Superior temporal gyrus (tissue), 1 donor: ENCODE measurements at regions not wholly inside any gene's neighbourhood (a gene's known extent, or its start where the extent isn't known, plus 50 kb on each side); places are given as distances from the start of the nearest gene placed in this dataset.
"Not testable (repeated sequence)": the region's sequence is repeated elsewhere in the genome, so short reads cannot be mapped to it uniquely, and the experiment has no call there.

Experiments used
- DNase-seq: peaks from one replicate; pipeline ENCODE4 v3.0.0-alpha.2; 2016; ENCODE audit errors: extremely low spot score

DNA sequence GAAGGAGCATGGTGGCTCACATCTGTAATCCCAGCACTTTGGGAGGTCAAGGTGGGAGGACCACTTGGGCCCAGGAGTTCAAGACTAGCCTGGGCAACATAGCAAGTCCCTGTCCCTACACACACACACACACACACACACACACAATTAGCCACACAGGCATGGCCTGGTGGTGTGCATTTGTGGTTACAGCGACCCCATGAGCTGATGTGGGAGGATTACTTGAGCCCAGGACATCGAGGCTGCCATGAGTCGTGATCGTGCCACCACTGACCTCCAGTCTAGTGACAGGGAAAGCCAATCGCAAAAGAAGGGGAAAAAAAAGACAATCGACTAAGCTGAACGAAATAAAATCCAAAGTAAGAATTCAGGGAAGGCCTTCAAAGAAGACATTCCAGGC is 67.9 kb downstream of the TBX3 start:
- DNase-seq = no peak

DNA sequence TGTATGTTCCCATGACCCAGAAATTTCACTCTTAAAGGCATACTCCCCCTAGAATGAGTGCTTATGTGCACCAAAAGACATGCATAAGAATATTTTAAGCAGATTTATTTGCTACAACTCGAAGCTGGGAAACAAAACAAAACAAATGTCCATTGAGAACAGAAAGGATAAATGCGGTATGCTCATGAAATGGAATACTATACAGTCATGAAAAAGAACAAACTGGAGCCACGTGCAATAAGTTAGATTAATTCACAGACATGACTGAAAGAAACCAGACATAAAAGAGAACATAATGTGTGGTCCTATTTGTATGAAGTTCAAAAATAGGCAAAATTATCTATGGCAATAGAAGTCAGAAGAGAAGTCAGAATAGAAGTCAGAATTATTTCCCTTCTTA is 69.9 kb downstream of the TBX3 start:
- DNase-seq = no peak

DNA sequence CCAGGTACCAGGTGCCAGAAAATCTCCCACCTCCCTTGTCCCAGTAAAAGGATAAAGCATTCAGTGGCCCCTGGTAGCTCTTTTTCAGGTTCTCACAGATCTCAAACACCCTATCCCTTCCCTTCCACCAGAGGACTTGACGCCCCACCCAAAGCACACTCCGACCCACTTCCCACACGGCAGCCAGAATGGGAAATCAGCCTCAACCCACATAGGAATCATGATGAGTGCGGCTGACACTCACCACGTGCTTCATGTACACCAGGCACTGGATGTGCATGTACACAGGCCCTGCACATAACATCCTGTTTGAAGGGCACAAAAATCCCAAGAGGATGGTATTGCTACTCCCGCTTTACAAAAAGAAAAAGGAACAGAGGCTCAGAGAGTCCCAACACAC is 71.9 kb downstream of the TBX3 start:
- DNase-seq = no peak

DNA sequence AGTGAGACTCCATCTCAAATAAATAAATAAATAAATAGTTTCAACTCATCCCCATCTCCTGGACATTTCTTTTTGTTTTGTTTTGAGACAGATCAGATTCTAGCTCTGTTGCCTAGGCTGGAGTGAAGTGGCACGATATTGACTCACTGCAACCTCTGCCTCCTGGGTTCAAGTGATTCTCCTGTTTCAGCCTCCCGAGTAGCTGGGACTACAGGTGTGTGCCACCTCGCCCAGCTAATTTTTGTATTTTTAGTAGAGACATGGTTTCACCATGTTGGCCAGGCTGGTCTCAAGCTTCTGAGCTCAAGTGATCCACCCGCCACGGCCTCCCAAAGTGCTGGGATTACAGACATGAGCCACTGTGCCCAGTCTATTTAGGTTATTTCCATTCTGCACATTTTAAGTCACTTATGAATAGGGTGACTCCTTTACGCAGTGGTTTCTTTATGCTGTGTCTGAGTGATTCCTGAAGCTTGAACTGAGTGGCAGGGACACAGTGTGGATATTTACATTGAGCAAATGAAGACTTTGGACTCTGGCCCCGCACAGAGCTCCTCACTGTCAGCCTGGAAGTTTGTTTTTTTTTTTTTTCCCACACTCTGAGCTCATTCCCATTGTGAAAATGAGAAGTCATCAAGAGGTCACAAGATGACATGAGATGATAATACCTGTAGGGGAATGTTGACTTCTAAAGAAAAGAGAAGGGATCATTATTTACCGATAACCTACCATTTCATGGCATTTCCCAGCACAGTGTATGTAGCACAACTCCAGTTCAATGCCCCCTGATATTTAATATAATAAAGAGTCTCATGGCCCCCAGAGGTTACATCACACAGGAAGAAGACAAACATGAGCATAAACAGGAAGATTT is 72.6 kb downstream of the TBX3 start:
- DNase-seq = no peak

DNA sequence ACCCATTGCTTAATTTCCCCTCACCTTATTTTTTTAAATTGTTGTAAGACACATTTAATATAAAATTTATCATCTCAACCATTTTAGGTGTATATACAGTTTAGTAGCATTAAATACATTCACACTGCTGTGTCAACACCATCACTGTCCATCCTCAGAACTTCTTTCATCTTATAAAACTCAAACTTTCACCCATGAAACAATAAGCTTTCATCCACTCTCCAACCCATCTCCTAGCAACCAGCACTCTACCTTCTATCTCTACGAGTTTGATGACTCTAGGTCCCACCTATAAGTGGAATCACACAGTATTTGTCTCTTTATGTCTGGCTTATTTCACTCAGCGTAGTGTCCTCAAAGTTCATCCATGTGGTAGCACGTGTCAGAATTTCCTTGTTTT is 75.5 kb downstream of the TBX3 start:
- DNase-seq = no peak

DNA sequence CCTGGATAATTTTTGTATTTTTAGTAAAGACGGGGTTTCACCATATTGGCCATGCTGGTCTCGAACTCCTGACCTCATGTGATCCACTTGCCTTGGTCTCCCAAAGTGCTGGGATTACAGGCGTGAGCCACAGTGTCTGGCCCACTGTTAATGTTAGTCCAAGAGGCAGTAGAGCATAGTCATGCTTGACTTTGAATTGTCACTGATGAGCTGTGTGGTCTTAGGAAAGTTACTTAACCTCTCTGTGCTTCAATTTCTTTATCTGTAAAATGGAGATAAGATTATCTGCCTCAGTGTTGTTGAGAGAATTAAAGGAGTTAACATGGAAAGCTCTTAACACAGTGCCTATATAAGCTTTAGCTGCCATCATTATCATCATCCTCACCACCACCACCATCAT is 78.1 kb downstream of the TBX3 start:
- DNase-seq = no peak

DNA sequence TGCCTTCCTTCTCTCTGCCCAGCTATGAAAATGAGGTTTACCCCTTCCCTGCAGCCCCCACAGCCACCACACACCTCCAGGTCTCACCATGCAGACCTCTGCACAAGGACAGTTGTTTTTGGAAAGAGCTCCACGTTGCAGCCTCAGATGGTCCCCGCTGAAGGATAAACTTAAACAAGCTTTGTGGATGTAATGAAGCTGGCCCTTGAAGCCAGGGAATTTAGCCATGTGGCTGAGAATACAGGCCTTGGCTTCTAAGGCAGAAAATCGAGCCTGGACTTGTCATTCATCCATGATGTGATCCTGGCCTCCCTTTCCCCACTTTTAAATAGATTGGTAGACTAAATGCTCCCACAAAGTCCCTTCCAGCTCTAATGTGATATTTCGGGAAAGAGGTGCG is 79.4 kb downstream of the TBX3 start:
- DNase-seq = no peak

DNA sequence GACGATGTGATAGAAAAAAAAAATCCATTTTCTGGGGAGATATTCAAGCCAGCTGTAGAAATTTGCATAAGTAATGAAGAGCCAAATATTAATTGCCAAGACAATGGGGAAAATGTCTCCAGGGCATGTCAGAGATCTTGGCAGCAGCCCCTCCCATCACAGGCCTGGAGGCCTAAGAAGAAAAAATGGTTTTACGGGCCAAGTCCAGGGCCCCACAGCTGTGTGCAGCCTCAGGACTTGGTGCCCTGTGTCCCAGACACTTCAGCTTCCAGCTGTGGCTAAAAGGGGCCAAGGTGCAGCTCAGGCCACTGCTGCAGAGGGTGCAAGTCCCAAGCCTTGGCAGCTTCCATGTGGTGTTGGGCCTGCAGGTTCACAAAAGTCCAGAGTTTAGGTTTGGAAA is 83.4 kb downstream of the TBX3 start:
- not testable (repeated sequence) for DNase-seq

DNA sequence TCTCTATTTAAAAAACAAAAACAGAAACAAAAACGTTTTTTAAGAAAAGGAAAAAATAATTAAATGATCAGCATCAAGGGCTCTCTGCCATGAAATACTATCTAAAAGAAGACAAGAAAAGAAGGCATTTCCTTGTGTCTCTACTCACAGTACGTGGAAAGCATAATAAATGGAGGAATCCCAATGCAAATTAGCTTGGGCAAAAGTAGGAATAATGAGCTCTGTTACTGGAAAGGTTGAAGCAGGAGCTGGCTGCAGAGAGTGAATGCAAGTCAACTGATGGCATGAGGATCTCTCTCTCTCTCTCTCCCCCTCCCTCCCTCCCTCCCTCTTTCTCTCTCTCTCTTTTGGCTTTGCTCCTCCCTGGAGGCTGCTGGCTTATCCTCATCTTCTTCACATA is 85.9 kb downstream of the TBX3 start:
- DNase-seq = no peak

DNA sequence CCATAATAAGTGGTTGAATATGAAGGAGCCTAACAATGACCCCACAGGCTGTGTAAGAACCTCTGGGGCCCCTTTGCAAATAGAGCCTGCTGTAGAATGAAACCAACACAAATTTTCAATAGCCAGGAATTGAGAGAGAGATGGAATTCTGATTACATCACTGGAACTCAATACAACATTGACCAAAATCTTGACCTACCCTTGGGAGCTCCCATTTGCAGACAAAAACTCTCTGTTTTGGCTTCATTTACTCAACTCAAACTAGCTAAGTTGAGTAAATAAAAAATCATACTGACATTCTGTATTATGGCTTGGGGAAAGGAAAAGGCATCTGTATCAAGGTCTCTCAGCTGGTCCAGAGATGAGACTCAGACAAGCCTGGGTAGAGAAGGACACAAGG is 91.0 kb downstream of the TBX3 start:
- DNase-seq = no peak

DNA sequence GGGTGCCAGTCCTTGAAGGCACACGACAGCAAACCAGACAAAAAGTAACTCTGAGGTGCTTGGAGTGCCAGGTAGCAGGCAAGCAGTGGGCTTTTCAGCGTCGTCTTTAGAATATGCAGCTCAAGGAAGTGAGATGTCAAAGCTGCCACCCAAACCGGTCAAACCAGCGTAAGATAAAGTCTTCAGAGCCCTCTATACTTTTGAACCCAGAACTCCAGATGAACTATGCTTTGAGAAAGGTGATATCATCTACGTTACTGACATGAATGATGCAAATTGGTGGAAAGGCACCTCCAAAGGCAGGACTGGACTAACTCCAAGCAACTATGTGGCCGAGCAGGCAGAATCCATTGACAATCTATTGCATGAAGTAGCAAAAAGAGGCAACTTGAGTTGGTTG is 95.9 kb downstream of the TBX3 start:
- no peak for DNase-seq

DNA sequence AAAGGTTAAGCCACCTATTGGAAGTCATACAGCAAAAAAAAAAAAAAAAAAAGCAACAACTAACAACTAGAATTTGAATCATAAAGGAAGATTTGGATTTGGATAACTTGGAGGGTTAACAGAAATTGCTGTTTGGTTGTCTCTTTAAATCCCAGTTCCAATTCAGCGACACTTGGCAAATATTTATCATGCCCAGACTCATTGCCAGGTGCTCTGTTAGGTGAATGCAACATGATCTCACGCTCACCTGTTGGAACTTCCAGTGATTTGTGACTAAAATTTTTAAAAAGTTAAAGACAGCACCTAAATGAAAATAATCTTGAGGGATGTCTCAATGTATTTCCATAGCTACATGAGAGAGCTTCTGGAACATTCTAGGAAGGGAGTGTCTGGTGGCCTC is 103.7 kb downstream of the TBX3 start:
- no peak for DNase-seq

DNA sequence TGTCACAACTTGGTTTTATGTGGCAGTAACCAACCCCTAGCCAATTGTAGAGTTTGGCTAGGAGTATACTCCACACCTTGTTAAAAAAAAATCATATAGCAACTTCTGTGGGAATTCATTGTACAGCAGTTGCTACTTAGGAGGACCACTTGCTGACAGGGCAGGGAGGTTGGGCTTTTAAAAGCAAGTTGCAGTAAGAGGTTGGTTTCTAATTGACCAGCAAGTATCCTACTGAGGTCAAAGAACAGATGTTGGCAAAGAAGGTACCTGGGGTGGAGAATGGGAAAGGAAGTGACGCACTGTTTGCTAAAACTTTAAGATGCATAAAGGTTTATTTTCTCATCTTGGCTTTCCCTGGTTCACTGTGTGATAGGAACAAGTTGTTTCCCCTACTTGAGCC is 104.6 kb downstream of the TBX3 start:
- DNase-seq = no peak

DNA sequence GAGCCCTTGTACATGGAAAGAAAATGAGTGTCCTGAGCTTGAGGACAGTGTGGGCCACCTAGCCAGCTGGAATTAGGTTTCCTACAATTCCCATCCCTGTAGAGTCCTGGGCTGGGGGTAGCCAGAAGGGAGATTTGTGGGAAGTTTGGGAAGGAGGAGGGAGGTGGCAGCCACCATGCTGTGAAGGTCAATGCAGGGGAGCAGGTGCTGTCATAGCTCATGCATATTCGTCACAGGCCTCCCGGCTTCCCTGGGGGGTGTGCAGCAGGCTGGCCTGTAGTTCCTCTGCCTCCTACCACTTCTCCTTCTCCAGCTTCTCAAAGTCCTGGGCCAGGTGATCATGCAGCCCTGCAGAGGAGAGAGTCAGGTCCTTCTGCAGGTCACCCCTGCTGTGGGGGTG is 121.3 kb downstream of the TBX3 start:
- no peak for DNase-seq

DNA sequence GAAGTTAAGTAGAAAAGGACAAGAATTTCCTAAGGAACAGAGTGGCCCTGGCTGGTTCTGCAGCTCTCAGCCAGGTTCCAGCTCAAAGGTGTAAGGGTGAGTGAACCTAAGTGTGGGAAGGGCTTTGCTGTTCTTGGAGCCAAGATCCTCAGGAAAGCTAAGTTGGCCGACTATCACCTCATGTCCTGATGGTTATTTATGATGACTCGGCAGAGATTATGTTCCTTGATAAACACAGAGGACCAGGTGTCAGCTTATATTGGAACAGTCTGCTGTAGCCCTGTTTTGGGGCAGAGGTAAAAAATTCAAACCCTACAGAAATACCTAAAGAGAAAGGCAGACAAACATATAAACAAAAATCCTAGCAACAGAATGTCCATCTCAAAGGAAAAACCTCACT is 128.5 kb downstream of the TBX3 start:
- no peak for DNase-seq

DNA sequence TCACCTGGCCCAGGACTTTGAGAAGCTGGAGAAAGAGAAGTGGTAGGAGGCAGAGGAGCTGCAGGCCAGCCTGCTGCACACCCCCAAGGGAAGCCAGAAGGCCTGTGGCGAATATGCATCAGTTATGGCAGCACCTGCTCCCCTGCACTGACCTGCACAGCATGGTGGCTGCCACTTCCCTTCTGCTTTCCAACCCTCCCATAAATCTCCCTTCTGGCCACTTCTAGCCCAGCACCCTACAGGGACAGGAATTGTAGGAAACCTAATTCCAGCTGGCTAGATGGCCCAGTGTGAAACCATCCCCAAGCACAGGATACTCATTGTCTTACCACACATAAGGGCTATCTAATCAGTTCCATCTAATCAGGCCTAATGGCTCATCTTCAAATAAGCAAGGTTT is 136.3 kb downstream of the TBX3 start:
- no peak for DNase-seq

DNA sequence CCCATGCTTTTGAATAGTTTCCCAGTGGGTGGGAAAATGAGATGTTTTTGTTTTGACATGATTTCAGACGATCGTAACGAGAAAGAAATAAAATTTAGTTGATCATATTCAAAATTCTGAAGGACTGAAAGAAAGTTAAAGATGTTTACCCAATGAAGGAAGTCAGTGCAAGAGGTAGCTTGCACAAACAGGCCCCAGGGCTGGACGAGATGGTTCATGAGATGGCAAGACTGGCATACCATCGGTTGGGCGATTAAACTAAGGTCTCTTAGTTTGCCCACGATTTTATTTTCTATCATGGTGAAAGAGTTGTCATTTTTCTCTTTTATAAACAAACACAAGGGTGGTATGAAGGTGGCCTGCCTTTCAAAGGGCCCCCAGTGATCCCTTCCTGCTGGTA is 124.5 kb upstream of the TBX5 start:
- DNase-seq = no peak

DNA sequence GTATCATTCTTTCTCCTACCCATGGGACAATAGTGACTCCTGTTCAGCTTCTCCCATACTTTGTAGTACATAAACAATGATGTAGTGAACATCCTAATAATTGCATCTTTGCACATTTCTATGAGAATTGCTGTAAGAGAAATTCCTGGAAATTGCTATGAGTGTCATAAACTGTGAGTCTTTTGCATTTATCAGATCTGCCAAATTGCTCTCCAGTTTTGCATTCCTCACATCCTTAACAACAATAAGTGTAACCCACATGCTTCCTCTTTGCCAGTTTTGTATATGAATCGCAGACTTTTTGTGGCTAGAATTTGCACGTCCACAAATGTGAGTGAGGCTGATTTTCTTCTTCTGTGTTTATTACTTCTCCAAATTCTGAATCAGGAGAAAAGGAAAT is 124.0 kb upstream of the TBX5 start:
- no peak for DNase-seq

DNA sequence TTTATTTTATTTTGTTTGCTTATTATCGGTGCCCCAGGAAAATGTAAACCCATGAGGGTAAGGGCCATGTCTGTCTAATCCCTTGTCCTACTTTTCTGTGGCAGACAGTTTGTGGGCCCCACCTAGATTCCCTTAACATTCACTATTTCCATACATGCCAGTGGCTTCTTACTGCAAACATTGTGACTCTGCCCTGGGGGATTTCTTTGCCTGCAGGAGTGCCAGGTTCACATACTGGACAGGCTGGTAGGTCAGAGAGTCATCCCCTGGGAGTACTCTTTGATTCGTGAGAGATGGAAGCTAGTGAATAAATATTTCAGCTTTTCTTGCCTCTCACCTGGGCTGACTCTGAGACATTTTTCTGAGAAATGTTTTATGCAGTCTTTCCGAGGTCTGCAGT is 122.8 kb upstream of the TBX5 start:
- DNase-seq = no peak

DNA sequence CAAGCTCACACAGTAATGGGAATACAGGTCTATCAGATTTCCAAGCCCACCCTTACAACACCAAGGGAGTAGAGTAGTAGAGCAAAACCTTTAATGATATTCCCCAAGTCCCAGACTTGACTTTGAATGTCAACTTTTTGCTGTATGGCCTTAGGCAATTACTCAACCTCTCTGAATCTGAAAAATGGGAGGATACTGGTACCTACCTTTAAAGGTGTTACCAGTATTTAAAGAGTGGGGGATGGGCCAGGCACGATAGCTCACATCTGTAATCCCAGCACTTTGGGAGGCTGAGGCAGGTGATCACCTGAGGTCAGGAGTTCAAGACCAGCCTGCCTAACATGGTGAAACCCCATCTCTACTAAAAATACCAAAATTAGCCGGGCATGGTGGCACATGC is 115.2 kb upstream of the TBX5 start:
- not testable (repeated sequence) for DNase-seq

DNA sequence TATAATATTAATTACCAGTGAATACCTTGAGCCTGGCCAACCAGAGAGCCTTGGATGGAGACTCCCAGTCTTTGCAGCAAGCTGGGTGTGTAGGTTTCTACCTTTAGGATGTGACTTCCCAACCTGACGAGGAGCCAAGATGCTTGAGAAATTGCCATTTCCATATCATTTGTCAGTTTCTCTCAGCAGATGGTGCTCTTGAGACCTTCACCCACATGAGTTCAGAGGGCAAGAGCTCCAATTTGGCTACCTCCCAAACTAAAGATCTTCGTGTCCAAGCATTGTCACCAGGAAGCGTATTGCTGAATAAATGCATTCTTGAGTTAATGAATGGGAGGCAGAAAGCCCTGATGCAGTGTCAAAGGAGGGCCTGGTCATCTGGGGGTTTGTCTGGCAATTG is 106.4 kb upstream of the TBX5 start:
- no peak for DNase-seq

DNA sequence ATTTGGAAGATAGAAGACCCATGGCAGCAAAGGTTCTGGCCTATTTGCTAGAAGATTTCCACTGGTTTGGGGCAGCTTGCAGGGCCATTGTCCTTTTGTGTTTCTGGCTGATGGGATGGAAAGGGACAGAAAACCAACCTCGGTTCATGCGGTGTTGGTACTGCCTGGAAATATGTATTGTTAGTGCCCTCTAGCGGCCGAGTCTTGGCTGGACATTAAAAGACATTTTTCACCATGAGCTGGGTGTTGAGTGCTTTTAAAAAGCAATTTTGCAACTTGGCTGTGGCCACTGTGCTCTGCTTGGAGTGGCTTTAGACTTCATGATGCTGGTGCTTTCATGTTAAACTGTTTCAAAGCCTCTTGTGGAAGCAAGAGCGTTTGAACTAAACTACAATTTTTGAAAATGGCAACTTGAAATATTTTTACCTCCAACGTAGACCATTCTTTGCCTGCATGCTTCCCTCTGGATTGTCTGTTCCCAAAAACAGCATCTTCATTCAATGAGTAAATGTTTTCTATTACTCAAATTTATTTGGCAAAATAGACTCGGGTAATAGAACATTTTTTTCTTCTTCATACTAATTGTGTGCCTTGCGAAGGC is 102.7 kb upstream of the TBX5 start:
- peak; percentile 93 for DNase-seq

DNA sequence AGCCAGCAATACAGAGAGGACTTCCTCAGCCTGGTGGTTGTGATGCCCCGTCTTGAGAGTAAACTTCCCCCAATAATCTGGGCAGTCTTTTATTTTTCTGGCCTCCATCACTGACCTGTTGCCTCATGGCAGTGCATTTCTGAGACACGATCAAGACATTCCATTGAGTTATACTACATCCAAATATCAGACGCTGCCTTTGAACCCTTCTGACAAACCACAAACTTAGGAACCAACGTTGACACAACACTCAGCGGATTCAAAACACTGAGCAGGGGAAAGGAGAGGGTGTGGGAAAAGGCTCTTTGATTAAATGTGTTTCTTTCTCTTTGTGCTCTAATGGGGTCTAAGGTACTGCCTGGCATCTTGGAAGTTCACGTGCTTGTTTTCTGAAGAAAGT is 100.7 kb upstream of the TBX5 start:
- no peak for DNase-seq

DNA sequence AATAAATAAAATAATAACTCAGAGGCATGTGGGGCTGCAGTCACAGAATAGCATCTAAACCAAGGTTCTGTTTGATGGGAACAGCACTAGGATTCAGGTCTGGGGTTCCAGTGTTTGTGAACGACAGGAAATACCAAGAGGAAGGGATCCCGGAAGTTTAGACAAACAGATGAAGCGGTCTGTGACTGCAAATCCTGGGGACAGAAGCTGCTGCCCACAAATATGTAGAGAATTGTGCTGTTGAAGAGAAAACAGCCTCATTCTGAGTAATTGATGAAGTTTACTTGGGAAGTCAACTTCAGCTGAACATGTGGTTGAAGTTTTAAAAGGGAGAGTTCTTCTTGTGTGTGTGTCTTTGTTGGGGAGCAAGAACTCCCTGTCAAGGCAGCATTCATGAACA is 98.4 kb upstream of the TBX5 start:
- no peak for DNase-seq
